Nucleus accumbens (tissue), 56 donors: ENCODE measurements at regions not wholly inside any gene's neighbourhood (a gene's known extent, or its start where the extent isn't known, plus 50 kb on each side); places are given as distances from the start of the nearest gene placed in this dataset.
"Not testable (repeated sequence)": the region's sequence is repeated elsewhere in the genome, so short reads cannot be mapped to it uniquely, and the experiment has no call there.

ENCODE experiments used
- DNase-seq, 56 donors: peaks; one replicate each; lab custom pipeline; 2025; lab: John Stamatoyannopoulos, UW

DNA sequence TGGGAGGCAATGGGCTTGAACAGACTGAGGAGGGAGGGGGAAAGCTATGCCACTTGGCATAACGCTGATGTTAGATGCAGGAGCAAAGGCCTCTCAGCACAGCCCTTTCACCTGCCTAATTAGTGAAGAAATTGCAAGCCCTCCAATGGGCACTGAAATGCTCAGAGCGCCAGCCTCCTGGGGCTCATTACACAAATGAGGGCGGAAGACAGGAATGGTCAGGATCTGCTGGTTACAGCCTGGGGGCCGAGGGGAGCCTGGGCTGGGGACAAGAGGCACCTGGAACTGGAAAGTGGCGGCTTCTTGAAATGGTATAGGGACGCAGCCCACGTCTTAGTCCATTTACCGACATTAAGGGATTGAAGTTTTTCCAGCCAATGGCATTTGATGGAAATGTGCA, 50.2 kb upstream of the PLET1 start:
- no peak for DNase-seq

DNA sequence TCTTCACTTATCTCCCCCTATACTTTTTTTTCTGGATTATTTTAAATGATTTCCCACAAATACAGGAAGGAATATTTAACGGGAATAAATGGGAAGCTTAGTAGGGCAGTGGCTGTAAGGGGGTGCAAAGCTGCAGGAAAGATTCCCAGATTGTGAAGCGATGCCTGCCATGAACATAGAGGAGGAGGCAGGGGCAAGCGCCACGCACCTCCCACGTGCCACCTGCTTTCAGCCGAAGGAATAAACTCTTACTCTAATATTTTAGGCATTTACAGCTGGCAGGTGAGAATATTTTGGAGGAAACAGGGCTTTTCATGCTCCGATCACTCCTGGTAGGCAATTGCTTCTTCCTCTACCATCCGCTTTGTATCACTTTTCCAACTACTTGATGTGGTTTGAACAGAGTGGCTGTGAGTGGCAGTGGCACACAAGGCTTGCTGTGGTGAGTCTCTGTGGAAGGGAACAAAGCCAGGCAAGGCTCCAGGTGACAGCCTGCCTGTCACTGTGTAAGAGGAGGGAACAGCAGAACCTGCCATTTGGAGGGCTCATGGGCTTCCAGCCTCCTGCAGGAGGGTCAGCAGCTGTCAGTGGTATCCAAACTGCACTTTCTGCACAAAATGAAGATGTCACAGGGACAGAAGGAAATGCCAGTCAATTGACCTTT, 54.5 kb upstream of the PLET1 start:
- DNase-seq: no peak

DNA sequence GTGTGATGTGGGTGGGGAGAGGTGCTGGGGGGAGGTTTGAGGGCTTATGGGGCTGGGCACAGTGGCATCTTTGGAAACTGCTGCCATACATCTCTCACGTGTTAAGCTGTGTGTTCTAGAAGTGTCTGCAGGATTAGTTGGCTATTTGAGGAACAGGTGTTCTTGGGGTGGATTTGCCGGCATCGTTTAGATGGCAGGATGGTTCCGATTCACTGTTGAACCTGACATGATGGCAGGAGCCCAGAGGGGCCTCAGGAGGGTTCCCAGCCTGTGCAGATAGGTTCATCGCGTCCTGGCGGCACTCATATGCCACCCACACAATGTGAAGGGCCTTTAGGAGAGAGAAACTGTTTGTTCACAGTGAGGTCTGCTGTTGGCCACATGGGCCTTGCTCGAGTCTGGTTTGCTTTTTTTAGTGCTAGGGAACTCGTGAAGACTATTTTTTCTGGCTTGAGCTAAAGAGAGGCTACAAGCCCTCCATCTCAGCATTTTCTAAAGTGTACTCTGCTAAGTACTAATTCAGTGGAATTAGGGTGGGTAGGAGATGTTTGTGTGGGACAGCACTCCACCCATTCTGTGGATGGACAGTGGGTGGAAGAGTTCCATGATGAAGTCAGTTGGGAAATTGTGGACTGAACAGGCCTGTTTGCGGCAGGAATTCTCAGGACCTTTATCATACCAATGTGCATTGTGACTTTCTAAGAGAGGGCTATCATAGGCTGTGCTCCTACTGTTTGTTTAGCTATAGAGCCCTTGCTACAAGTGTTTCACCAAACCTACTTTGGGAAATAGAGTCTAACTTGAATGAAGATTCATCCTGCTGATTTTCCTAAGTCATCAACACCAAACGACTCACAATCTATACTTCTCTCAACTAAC, 55.4 kb upstream of the PLET1 start:
- no peak for DNase-seq

DNA sequence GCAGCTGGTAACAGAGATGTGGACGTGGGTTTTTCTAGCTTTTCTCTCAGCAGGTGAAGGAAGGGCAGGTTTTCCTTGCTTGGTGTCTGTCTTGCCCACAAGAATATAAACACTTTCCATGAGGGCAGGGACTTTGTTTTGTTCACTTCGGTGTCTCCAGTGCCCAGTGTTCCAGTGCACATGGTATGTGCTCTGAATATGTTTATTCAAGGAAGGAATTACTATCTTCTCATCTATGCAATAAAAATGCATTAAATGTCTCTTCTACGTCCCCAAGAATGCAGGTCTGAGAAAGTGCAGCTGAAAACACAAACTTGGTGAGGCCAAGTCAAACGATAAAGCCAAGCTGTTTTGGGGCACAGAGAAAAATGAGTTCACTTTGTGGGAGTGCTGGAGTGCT, 56.3 kb upstream of the PLET1 start:
- DNase-seq: no peak

DNA sequence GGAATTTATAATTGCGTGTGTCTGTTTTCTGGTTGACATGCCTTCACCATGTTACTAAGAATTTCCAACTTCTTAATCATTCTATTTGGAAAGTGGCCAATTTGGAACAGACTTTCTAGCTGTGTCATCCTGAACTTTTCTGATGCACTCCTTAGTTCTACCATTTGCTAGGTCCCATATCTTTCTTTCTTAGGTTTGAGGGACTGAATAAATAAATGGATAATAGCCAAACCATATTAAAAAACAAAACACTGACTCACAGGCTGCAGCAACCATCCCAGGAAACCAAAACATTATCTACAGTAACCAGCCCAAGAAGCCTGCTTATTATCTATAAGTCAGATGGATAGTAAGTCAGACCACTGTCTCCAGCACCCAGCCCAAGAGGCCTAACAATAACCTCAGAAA, 57.5 kb upstream of the PLET1 start:
- no peak for DNase-seq

DNA sequence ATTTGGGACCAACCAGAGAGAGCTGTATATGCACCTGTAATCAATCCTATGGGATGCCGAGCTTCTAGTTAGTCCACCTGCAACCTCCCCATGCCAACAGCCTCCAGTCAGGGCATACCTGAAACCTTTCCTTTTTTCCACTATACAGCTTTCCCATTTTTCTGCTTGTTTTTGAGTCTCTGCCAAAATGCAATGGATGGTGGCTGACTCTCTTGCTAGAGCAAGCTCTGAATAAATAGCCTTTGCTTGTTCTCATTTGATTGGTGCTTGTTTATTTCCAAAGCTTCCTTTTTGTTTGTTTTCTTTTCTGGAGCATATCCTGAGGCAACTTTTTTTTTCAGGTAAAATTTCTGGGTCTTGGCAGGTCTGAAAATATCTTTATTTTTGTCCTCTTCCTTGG, 58.0 kb upstream of the PLET1 start:
- no peak for DNase-seq

DNA sequence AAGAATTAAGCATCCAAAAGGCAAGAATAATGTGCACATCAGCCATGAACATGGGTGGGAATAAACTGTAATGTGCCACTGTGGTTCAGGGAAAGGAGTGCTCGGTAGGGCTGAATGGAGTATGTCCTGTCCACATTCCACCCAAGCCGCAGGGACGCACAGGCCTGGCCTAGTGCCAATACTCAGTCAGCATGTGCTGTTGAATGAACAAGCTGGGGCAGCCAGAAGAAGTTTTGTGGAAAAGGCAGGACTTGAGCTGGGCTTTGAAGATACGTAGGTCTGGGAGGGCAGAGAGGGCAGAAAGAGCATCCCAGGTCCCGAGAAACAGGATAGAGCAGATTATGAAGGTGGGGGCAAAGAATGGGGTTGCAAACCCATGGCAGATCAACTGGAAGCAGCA, 60.0 kb upstream of the PLET1 start:
- DNase-seq: peak in 9 of 56 donors; percentile 3 to 54 (median 12)

DNA sequence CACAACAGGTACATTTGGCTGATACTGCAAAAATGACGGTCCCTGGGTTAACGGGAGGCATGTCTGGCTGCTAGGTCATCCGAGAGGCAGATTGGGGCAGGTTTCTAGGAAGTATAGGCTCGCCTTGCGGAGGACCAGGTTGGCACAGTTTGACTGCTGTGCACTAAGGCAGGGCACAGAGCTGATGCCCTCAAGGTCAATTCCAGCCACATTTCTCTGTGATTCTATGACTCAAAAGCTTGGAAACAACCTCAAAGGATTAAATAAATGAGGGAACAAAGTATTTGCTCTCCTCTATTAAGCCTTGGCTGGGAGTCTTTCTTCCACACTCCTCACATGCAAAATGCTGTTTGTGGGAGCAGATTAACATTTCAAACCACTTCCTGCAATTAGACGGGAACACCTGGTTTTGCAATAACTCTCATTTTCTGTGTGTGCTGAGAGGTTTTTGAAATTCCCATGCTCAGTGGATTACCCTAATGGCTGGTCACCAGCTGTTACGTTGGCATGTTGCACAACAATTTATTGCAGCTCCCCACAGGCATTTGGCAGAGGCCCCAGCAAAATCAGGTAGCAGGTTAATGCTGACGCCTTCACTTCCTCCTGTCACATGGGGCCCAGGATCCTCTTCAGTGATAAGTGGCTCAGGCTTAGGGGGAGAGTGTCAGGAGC, 61.0 kb upstream of the PLET1 start:
- no peak for DNase-seq

DNA sequence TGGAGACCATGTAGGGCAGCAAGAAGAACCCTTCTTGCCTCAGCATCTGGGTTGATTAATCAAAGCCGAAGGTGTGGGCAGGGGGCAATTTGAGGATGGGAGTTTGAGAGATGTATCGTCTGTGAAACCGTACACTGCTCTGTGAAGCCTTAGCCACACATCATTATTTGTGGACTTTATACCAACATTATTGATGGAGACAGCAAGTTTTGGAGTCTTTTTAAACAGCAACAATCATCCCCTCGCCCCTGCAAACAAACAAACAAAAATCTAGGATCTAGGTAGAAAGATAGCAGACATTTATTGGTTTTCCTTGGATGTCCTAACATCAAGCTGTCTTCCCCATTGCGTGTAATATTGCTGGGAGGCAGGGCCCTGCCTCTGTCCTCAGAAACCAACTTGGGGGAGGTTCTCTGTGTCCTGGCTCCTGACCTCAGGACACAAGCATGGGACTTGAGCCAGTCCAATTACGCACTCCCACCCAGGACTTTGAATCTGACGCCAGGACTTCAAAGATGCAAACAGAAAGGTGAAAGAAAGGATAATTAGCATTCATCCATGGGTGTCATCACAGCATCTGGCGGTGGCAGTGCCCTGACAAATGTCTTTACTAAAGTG, 61.6 kb upstream of the PLET1 start:
- no peak for DNase-seq

DNA sequence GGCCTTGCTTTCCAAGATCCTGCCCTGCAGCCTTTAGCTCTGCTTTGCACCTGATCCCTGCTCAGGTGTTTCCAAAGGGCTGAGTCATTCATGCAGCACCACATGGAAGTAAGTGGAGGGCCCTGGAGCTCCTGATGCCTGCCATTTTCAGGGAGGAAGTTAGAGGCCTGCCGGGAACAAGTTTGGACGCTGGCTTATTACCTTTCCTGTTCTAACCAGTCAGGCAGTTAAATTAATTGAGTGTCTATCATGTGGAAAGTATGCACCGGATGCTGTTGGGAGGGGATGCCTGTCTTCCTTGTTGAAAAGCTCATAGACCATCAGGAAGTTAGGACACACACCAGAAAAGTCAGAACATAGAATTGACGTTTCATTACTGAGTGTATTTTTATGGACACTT, 73.7 kb upstream of the PLET1 start:
- DNase-seq: no peak

DNA sequence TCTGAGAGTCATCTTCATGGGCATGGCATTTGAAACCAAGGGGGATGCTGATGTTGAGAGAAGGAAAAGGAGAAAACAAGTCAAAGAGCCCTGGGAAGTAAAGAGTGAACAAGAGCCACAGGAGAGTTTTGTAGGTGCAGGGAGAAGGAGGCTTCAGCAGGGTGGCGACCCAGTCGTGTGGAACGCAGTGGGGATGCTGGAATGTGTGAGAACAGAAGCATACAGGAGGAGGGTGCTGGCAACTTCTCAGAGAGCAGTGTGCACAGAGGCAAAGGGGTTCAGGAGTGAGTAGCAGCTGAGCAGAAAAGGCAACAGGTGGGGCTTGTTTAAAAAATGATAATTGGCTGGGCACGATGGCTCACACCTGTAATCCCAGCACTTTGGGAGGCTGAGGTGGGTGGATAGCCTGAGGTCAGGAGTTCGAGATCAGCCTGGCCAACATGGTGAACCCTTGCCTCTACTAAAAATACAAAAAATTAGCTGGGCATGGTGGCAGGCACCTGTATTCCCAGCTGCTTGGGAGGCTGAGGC, 75.8 kb upstream of the PLET1 start:
- no peak for DNase-seq

DNA sequence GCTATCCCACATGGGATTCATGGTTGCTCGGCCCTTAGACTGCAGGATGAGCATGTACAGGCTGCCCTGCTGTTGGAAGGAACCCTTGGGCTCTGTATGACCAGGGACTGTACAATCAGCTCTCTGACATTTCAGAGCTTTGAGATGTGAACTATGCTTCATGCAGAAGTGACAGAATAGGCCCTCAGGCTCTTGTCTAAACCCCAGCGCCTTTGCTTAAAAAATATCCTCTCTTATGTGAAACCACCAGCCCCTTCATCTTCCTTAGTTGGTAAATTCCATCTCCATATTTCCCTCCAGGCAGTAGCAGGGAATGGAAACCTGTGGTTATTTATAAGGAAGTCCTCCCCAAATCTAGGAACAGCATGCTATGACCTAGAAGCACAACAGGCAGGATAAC, 78.9 kb upstream of the PLET1 start:
- DNase-seq: no peak

DNA sequence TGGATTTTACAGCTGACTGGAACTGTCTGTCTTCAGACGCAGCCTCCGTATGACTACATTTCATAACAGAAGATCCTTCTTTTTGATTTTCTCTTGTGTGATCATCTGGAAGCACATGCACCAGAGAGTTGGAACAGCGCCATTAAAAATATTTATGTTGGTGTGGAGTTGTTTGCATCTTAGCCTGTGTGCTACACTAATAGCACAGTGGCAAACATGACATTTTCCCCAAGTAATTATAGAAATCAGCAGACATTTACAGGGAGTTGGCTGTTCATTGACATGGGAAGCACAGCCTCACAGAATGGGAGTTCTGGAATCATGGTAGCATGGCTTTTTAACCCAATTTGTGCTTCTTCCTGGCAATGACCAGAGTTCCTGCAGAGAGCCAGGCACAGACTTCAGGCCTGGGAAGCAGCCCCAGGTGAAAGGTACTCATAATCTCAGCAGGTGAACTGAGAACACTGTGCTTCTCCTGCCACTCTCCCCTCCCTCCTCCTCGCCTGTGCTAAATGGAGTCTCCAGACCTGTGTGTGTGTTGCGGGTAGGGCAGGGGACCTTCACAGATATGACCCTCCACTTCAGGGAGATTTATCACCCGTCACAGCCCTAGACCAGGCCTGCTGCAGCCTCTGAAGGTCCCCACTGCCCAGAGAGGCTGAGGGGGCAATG, 82.8 kb upstream of the PLET1 start:
- no peak for DNase-seq

DNA sequence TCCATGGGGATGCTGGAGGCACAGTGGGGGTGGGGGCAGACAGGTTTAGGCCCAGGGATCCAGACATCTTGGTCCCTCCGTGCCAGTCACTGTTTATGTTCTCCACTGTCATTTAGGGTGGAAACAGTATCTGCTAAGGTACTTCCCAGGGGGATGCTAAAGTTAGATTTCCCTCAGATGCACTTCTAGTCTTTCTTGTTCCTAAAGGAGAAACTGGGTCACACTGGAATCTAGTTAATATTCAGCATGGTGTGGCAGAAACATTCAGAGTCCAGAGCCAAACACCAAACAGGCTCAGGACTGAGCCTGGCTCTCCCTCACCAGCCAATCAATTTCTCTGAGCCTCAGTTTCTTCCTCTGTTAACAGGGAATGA, 83.4 kb upstream of the PLET1 start:
- DNase-seq: no peak

DNA sequence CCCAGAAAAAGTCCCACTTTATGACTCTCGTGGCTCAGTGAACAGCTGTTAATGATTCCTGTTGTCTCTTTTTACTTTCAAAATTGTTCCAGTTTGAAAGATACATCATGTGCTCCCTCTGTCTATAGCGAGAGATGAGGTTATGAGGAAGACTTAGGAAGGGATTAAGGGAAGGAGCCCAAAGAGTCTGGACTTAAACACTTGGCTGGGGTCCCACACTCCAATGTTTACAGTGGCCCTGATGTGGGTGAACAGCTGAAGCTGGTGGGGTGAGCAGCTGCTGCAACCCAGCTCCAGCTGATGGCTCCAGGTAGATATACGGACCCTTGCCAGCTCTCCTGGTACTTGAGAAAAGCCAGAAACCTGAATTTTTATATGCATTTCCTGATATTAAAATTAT, 84.5 kb upstream of the PLET1 start:
- DNase-seq: no peak

DNA sequence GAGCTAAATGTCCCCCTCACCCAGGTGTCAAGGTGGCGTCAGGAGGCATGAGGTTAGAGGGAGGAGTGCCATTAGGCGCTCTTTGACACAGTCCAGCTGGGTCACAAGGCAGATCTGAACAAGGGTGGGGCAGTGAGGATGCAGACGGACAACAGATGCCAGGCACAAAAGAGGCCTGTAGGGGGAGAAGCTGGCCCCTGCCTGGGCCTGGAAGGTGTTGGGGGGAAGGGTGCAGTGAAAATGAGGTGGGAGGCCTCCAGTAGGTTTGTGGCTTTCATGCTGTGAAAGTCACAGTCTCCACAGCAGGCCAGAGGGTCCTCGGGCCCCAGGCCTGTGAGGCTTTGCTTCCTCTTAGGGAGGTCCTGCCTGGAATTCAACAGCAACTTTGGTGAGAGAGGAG, 85.0 kb upstream of the PLET1 start:
- no peak for DNase-seq

DNA sequence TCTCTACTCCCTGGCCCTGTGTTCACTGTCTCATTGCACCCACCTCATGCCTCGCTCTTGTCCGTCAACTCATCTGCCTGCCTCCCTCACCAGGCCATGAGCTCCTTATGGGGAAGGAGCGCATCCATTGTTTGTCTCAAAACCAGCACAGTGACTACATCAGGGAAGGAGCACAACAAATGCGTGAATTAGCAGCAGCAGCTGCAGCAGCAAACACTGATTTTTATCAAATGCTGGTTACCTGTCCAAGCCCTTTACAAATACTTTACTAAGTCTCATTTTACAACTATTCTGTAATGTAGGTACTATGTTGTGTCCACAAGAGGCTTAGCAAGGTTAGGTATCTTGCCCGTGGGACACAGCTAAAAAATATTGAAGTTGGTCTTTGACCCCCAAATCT, 85.9 kb upstream of the PLET1 start:
- no peak for DNase-seq

DNA sequence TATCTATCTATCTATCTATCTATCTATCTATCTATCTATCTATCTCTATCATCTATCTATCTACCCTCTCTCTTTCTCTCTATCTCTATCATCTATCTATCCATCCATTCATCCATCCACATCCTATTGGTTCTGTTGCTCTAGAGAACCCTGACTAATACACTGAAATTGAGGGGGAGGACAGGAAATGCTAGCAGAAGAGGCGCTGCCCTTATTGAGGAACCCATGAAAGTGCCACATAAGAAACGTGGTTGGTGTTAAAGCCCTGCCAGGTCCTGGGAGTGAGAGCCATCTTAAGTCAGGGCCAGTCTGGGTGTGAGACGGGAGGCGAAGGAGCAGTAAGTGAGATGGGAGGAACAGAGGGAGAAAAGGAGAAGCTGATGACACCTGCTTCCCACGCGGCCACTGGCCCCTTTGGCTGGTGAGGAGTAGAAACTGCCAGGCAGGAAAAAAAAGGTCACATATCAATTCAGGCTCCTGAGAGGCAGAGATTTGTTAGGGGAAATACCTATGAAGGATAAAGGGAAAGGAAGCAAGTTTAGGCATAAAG, 87.9 kb upstream of the PLET1 start:
- DNase-seq: no peak

DNA sequence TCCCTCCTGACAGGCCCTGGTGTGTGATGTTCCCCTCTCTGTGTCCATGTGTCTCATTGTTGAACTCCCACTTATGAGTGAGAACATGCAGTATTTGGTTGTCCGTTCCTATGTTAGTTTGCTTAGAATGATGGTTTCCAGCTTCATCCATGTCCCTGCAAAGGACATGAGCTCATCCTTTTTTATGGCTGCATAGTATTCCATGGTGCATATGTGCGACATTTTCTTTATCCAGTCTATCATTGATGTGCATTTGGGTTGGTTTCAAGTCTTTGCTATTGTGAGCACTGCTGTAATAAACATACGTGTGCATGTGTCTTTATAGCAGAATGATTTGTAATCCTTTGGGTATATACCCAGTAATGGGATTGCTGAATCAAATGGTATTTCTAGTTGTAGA, 90.8 kb upstream of the PLET1 start:
- not testable (repeated sequence) for DNase-seq

DNA sequence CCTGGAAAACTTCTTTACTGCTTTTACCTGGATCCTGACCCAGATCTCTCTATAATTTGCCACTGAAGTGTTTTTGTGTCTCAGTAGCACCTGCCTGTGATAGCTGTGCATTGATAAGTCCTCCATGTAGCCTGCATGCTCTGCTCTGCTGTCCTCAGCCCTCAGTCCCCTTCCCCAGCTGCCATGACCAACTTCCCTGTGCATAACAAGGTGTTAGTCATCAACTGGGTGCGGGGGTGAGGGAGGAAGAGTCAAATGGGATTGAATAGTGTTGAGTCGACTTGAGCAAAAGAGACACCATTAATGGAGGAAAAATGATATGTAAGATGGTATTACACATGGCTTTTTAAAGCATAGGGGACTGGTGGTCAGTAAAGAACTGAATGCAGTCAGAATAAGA, 92.2 kb upstream of the PLET1 start:
- peak in 1 of 56 donors; percentile 2 for DNase-seq
